ENCODE measurements at regions not wholly inside any gene's neighbourhood (a gene's known extent, or its start where the extent isn't known, plus 50 kb on each side); places are given as distances from the start of the nearest gene placed in this dataset.

- TF ChIP-seq CTCF (IDR thresholded peaks at IDR 0.05) (no peak), POLR2A (IDR thresholded peaks at IDR 0.05) (no peak)
Observed at GRCh38 chr16:86322283-86322682, 188.0 kb upstream of the FOXF1 start.
